Stimulated activated memory B cell treated with anti-CD40 and anti-IgM and Interleukin-4, amounts not matched to agents 10 μg/mL and 1 μg/mL and 100 μg/mL, for 72 hours (primary cell): ENCODE measurements at regions not wholly inside any gene's neighbourhood (a gene's known extent, or its start where the extent isn't known, plus 50 kb on each side); places are given as distances from the start of the nearest gene placed in this dataset.
A peak's percentile ranks its signal among the peaks of the same experiment; 100 is the strongest.

ENCODE experiments used
- ATAC-seq: fragments of 150-1000 bp; cut with Tn5 transposase; 2 replicates; pipeline ENCODE4 v1.10.0; 2021
- H3K27ac Mint-ChIP-seq: one replicate; pipeline ENCODE4 v1.8.0; 2022; ENCODE audit warnings: mild to moderate bottlenecking, mixed read lengths
- H3K27me3 Mint-ChIP-seq: one replicate; pipeline ENCODE4 v1.8.0; 2022; ENCODE audit warnings: mixed read lengths
- H3K36me3 Mint-ChIP-seq: one replicate; pipeline ENCODE4 v1.8.0; 2022; ENCODE audit warnings: mixed read lengths
- H3K4me1 Mint-ChIP-seq: one replicate; pipeline ENCODE4 v1.8.0; 2022; ENCODE audit warnings: mixed read lengths
- H3K4me3 Mint-ChIP-seq: one replicate; pipeline ENCODE4 v1.8.0; 2022; ENCODE audit warnings: mild to moderate bottlenecking, moderate library complexity, mixed read lengths
- H3K9me3 Mint-ChIP-seq: one replicate; pipeline ENCODE4 v1.8.0; 2022; ENCODE audit warnings: mixed read lengths

DNA sequence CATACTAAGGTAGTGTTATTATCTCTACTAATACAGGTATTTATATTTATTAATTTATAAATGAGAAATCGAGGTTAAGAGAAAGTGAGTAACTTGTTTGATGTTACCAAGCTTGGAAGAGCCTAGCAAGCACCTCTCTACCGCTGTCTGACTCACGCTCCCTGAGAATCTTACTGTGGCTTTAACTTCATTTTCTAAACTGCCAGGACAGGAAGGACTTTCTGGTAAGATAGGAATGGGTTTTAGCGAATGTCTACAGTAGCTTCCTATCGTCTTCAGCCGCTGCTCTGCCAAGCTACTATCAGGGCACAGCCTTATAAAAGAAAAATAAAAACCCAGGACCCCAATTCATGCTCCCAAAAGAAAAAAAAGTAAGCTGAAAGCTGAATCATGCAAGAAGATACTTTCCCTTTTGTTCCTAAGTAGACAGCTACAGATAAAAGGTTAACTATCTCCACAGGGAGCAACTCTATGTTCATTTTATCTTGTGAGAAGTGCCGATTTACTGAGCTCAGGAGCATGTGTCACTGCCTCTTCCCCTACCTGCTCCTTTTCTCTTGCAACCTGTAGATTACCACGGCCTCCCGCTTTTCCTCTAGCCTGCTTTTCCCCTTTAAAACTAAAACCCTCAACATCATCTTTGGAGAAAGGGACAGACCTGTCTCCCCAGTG is 60.2 kb downstream of the THNSL1 start:
- Mint-ChIP-seq H3K4me1 (peaks cover 6% of the 10 kb centered on the region), H3K4me3 (no peak overlapping the region), H3K9me3 (no peaks in the 10 kb centered on the region), H3K36me3 (no peaks in the 10 kb centered on the region), H3K27me3 (peaks cover 16% of the 10 kb centered on the region), H3K27ac (no peak overlapping the region)
- ATAC-seq, result no peak

DNA sequence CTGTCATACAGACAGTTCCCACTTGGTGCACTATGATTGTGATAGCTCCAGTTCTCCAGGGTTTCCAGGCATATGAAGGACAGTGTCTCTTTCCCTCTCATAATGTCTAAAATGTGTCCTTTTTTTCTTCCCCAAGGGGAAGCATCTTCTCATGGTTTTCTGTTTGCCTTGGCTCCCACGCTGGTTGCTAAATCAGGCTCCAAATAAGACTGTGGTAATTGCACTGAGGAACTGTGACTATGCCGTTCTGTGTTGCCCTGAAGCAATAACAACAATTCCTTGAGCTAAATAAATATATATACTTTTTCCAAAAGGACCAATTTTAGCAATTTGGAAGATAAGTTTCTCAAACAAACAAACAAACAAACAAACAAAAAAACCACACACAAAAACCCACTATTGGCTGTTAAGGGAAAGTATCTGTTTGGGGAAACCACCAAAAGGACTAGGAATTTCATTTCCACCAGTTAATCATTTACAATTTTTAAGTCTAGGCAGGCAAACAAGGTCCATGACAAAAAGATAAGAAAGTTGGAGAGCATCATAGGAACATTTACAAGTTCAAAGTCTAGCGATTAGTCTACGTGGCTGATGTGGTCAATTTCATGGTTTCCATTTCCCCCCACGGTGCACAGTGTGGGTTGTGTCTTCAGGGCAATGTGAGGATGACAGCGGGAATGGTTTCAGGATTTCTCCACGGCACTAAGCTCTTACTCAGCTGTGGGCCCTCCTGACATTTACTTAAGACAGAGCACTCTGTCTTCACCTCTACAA is 62.4 kb downstream of the THNSL1 start:
- H3K27ac Mint-ChIP-seq, result no peak overlapping the region
- H3K27me3 Mint-ChIP-seq, result peaks cover 11% of the 10 kb centered on the region
- peaks cover 6% of the 10 kb centered on the region for H3K4me1 Mint-ChIP-seq
- no peak overlapping the region for H3K4me3 Mint-ChIP-seq
- H3K9me3 Mint-ChIP-seq, result no peaks in the 10 kb centered on the region
- no peak for ATAC-seq
- no peaks in the 10 kb centered on the region for H3K36me3 Mint-ChIP-seq

DNA sequence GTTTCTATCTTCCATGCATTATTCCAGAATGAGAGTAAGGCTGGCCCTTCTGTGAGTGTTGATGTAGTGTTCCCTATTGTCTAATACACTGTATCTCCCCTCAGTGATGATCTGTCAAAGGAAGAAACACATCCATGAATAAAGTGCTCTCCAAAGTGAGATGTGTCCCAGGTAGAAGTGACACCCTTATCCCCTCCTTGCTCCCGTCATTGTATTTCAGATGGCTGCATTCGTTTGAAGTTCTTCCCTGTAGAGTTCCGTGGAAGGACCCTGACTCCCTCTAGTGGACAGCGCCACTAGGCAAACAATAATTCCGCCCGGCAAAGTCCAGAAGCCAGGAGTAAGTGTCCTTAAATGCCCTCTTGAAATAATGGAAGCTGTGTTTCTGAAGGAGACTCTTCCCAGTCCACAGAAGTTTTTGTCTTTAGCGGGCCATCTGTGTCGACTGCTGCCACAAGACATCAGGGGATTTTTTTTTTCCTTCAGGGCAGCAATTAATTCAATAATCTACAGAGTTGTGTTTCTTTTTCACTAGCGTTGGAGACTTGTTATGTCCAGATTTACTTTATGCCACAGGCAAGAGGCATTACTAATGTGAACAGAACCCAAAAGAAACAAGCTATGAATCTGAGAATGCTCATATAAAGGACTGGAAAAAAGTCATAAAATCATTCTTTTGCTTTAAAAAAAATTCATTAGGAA is 64.6 kb downstream of the THNSL1 start:
- no peaks in the 10 kb centered on the region for H3K27me3 Mint-ChIP-seq
- peaks cover 6% of the 10 kb centered on the region for H3K4me1 Mint-ChIP-seq
- H3K27ac Mint-ChIP-seq, result no peak overlapping the region
- no peak overlapping the region for H3K4me3 Mint-ChIP-seq
- peak; percentile 78 for ATAC-seq
- no peaks in the 10 kb centered on the region for H3K36me3 Mint-ChIP-seq
- H3K9me3 Mint-ChIP-seq, result no peaks in the 10 kb centered on the region

DNA sequence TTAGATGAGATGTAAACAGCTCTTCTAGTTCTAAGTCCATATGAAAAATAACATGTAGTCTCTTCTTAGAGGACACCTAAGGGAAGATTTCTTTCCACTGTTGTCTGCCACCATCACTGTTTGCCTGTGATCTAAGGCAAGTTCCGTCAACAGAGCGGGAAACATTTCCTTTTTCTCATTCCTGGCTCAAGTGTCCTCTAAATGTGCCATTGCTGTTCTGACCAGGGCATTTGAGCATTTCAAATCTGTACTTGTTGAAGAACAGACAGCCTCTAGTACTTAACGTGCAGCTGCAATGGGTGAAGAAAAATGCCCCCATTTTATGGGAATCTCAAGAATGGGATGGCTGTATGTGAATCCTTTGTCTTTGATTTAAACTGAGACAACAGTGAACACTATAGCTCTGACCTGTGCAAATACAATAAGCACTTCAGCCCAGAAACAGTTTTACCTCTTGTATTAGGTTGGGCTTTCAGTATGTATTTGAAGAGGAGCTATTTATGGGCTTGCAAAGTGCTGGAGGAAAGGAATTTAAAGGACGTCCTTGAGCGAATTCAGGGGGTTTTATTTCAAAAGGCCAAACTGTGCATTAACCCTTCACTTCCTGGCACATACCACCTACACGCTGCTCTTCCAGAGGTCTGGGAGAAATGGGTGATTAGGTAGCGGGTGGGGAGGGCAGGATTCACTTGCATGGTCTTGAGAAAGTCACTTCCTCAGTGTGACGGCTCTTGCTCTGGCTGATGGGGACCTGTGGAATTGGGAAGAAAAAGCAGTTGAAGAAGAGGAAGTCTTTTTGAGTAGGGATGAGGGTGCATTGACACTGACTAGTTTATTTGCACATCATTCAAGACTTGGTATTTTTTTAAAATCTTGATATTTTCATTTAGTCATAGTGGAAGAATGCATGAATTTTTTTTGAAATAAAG is 66.1 kb downstream of the THNSL1 start:
- no peaks in the 10 kb centered on the region for H3K27me3 Mint-ChIP-seq
- ATAC-seq, result no peak
- no peak overlapping the region for H3K4me3 Mint-ChIP-seq
- H3K4me1 Mint-ChIP-seq, result peaks cover 6% of the 10 kb centered on the region
- H3K9me3 Mint-ChIP-seq, result no peaks in the 10 kb centered on the region
- H3K36me3 Mint-ChIP-seq, result no peaks in the 10 kb centered on the region
- H3K27ac Mint-ChIP-seq, result no peak overlapping the region

DNA sequence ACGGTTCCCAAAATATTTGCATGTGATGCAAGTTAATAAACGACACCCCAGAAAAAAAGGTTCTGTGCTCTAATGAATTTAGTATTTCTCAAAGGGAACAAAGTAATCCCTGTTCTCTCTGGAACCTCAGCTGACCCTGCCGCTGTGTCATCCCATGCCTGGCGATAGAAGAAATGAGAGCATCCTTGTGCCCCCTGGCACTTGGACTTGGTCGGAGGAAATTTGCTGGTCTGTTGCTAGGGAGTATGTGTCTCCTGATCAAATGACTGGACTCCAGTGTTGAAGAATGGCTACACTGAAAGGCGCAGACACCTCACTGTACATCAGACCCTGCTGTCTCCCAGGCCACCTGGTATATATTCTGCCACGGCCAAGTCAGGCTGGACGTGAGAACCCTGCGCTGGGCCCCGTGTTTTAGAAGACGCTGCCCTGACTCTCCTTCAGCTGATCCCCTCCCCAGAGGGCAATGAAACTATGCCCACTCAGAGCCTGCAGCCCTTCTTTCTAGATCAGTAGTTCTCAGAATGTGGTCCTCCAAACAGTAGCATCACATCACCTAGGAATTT is 67.2 kb downstream of the THNSL1 start:
- H3K4me3 Mint-ChIP-seq, result no peak overlapping the region
- no peak overlapping the region for H3K27ac Mint-ChIP-seq
- no peaks in the 10 kb centered on the region for H3K36me3 Mint-ChIP-seq
- peak; percentile 18 for ATAC-seq
- H3K9me3 Mint-ChIP-seq, result no peaks in the 10 kb centered on the region
- peaks cover 6% of the 10 kb centered on the region for H3K4me1 Mint-ChIP-seq
- H3K27me3 Mint-ChIP-seq, result no peaks in the 10 kb centered on the region

DNA sequence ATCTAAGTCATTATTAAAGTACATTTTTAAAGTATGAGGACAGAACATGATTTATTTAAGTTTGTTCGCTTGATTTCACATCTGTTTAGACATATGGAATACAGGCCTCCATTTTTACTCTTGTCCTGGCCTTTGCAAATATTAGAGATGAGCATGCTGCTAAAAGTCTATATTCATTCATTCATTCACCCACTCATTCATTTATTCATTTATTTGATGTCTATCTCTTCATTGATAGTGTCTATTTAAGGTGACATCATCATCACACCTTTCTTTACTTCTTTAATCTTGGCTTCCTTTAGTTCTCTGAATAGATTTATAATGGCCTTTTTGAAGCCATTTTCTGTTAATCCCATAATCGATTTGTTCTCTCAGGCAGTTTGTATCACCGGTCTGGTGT is 68.0 kb downstream of the THNSL1 start:
- no peaks in the 10 kb centered on the region for H3K9me3 Mint-ChIP-seq

DNA sequence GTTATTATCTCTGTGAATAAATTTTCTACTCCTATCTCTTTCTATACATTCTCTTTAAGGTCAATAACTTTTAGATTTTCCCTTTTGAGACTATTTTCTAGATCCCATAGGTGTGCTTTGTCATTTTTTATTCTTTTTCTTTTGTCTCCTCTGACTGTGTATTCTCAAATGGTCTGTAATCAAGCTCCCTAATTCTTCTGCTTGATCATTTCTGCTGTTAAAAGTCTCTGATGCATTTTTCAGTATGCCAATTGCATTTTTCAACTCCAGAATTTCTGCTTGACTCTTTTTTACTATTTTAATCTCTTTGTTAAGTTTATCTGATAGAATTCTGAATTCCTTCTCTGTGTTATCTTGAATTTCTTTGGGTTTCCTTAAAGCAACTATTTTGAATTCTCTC is 78.2 kb downstream of the THNSL1 start:
- Mint-ChIP-seq H3K4me1 (no peaks in the 10 kb centered on the region), H3K36me3 (peaks cover 13% of the 10 kb centered on the region), H3K4me3 (no peak overlapping the region), H3K27ac (no peak overlapping the region), H3K27me3 (peaks cover 39% of the 10 kb centered on the region), H3K9me3 (peaks cover 20% of the 10 kb centered on the region)
- ATAC-seq, result no peak

More for the DNA sequence above, 68.0 kb downstream of the THNSL1 start:
- ATAC-seq, result no peak
- Mint-ChIP-seq H3K27me3 (no peaks in the 10 kb centered on the region), H3K4me1 (peaks cover 6% of the 10 kb centered on the region), H3K27ac (no peak overlapping the region), H3K36me3 (no peaks in the 10 kb centered on the region), H3K4me3 (no peak overlapping the region)

DNA sequence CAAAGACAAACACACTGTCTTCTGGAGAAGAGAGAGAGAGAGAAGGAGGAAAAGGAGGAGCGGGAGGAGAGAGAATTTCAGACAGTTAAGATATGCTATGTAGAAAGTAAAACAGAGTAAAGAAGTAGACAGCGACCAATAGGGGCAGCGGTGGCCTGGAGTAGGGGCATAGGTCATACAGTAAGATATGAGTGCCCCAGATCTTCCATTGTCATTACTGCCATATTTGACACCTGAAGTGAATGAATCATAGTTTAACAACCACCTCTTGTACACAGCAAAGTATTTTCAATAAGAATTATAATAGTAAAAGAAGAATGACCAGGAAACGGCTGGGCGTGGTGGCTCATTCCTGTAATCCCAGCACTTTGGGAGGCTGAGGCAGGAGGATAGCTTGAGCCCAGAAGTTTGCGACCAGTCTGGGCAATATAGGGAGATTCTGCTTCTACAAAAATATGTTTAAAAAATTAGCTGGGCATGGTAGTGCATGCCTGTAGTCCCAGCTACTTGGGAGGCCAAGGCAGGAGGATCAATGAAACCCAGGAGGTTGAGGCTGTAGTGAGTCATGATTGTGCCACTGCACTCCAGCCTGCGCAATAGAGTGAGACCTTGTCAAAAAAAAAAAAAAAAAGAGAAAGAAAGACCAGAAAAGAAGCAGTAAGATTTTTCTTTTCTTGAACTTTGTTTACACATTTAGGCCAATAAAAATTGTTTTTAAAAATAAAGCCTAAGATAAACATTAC is 77.0 kb upstream of the GPR158 start:
- no peak overlapping the region for H3K27ac Mint-ChIP-seq
- no peak for ATAC-seq
- peaks cover 48% of the 10 kb centered on the region for H3K27me3 Mint-ChIP-seq
- H3K9me3 Mint-ChIP-seq, result peaks cover 20% of the 10 kb centered on the region
- no peaks in the 10 kb centered on the region for H3K4me1 Mint-ChIP-seq
- H3K4me3 Mint-ChIP-seq, result no peak overlapping the region
- peaks cover 13% of the 10 kb centered on the region for H3K36me3 Mint-ChIP-seq

DNA sequence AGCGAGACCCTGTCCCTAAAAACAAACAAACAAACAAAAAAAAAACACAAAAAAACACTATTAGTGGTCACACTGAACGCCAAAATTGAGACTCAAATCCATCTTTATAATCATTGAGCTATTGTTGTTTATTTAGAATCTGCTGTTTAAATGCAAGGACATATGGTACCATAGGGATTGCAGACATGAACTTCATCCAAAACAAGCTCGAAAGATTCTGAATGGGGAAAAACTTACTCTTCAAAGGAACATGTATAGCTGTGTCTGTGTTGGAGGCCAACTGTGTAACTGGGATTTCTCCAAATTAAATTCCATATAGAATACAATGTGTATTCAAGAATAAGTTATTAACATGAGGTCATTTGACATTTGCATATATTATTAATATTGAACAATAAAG is 74.7 kb upstream of the GPR158 start:
- Mint-ChIP-seq H3K27me3 (peaks cover 28% of the 10 kb centered on the region), H3K27ac (no peak overlapping the region), H3K4me3 (no peak overlapping the region), H3K36me3 (no peaks in the 10 kb centered on the region), H3K4me1 (no peaks in the 10 kb centered on the region), H3K9me3 (peaks cover 4% of the 10 kb centered on the region)
- no peak for ATAC-seq

DNA sequence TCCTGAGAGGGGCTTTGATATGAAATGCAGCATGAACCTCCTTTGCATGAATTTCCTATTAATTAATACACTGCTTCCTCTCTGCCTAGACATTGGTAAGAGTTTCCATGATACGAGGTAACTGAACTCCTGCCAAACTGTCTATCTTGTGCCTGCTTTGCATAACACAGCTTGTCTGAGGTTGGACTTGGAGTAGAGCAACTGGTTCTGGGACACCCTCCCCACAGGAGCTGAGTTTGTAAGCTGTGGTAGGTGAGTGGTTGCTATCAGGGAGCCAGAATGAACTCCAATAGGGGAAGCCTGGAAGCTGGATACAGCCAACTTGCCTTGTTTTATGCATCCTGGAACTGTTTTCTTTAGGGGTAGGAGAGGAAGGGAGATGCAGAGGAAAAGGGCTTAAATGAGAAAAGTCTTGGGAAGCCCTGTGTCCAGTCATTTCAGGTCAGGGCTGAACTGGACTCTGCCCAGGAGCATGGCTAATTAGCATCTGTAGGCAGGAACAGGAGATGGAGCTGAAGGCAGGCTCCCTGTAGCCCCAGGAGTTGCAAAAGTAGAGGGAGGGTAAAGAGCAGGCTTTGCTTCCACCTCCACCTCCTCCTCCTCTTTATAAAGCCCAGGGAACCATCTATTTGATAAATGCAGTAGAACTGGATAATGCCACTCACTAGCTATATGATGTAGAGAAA is 73.2 kb upstream of the GPR158 start:
- no peak overlapping the region for H3K27ac Mint-ChIP-seq
- no peaks in the 10 kb centered on the region for H3K4me1 Mint-ChIP-seq
- peaks cover 2% of the 10 kb centered on the region for H3K9me3 Mint-ChIP-seq
- no peak for ATAC-seq
- H3K36me3 Mint-ChIP-seq, result no peaks in the 10 kb centered on the region
- H3K4me3 Mint-ChIP-seq, result no peak overlapping the region
- H3K27me3 Mint-ChIP-seq, result peaks cover 28% of the 10 kb centered on the region

DNA sequence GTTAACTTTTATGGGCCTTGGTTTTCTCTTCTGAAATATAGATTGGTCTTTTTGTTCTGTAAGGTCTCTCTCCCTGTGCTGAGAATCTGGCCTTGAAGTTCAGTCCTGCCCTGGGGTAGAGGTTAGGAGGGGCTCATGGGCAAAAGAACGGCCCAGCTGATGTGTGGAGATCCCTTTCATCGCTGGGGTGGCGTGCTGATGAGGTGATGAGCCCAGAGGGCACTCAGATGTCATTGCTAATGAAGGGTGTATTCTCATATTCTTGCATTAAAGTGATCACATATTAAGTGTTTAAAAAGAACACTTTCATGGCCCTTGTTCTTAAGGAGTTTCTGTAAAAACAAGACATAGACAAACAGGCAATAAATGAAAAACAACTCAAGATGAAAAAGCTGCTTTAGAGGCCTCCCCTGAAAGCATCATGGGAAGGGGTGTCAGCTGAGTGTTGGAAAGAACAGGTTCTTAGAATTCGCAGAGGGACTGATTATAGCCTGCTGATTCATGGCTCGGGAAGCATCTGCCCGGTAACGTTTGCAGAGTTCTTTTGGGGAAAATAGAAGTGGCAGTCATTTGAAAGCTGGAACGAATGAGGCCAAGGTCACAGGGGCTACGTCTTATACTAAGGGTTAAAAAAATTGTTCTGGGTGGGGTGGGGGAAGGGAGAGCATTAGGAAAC is 72.5 kb upstream of the GPR158 start:
- peaks cover 25% of the 10 kb centered on the region for H3K27me3 Mint-ChIP-seq

DNA sequence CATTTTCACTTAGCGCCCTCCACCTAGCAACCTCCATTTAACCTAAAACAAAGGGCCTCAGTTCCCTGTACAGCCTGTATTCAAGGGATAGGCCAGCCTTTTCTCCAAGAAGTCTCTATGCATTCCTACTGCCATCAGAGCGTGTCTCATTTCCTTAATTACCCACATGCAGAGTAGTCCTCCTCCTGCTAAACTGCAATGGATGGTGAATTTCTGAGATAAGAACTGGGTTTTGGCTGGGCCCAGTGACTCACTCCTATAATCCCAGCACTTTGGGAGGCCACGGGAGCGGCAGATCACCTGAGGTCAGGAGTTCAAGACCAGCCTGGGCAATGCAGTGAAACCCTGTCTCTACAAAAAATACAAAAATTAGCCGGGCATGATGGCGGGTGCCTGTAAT is 71.1 kb upstream of the GPR158 start:
- Mint-ChIP-seq H3K4me3 (no peak overlapping the region), H3K9me3 (peaks cover 2% of the 10 kb centered on the region), H3K27ac (no peak overlapping the region), H3K27me3 (peaks cover 17% of the 10 kb centered on the region), H3K36me3 (no peaks in the 10 kb centered on the region), H3K4me1 (no peaks in the 10 kb centered on the region)
- no peak for ATAC-seq

More for the DNA sequence above, 72.5 kb upstream of the GPR158 start:
- Mint-ChIP-seq H3K4me1 (no peaks in the 10 kb centered on the region), H3K9me3 (peaks cover 2% of the 10 kb centered on the region), H3K36me3 (no peaks in the 10 kb centered on the region), H3K27ac (no peak overlapping the region), H3K4me3 (no peak overlapping the region)
- no peak for ATAC-seq

DNA sequence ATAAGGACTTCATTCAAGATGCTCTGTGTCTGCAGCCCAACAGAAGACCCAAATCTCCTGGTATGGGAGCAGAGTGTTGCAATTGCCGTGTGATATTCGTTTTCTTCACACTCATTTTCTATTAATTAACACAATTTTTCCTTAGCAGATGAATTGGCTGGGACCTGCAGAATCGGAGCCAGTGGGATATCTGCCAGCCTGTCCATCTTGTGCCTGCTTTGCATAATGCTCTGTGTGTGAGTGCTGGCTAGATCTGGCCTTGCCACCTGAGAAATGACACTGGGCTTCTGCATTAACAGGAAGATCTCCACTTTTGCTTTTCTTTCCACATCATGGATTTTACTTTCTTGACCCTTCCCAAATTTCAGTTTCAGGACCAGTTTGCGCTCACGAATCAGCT is 70.4 kb upstream of the GPR158 start:
- ATAC-seq, result no peak
- Mint-ChIP-seq H3K27ac (no peak overlapping the region), H3K4me3 (no peak overlapping the region), H3K36me3 (no peaks in the 10 kb centered on the region), H3K27me3 (peaks cover 10% of the 10 kb centered on the region), H3K4me1 (no peaks in the 10 kb centered on the region), H3K9me3 (no peaks in the 10 kb centered on the region)
